NCI-H1105 (cell line): ENCODE measurements at regions not wholly inside any gene's neighbourhood (a gene's known extent, or its start where the extent isn't known, plus 50 kb on each side); places are given as distances from the start of the nearest gene placed in this dataset.
"Not testable (repeated sequence)": the region's sequence is repeated elsewhere in the genome, so short reads cannot be mapped to it uniquely, and the experiment has no call there.

ENCODE experiments used
- DNase-seq: peaks from one replicate; lab custom pipeline; 2025; lab: John Stamatoyannopoulos, UW

DNA sequence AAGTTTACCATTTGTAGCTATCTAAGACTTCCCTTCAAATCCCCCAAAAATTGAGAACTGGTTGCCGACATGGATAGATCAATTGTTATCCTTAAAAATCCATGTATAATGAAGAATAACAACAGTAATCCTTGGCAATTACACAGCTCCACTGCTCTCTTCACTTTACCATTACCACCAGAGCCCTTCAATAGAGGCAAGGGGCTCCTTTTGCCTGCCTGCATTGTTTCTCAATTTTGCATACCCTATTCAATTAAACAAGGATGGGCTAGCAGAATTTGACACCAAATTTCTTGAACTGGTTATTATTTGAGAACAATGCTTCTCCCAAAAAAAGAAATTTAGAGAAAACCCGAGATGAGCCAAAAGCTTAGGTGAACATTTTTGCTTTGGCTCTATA is 387.8 kb upstream of the PKN2 start:
- DNase-seq: no peak

DNA sequence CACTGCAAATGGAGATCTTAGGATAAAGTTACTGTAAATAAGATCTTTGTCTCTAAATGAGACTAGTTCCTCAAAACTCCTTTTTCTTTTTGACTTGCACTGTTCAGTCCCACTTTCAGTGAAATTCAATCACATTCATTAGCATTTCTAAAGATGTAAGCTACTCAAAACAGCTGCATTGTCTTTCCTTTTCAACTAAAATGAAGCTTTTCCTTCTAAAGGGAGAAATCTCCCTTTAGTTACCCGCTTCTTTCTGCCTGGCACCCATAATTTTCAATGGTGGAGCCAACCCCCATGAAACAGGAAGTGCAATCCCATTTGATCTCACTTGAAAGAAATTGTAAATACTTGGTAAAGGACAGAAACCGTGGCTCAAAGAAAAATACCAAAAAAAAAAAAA is 387.4 kb upstream of the PKN2 start:
- no peak for DNase-seq

DNA sequence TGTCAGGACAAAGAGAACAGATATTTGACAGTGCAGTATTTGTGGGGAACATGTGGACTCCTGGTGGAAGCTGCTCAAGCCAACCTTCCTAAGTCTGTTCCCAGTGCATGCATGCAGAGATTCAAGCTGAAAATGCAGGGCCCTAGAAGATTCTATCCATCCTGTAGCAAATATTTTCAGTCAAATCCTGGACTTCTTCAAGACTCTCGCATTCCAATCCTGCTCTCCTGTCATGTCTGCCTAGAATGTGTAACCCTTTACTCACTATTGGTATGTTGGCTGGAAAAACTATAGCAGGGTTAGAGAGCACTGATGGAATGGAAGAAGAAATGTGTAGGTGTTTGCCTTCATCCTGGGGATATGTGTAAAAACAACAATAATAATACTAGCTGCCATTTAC is 385.6 kb upstream of the PKN2 start:
- DNase-seq: no peak

DNA sequence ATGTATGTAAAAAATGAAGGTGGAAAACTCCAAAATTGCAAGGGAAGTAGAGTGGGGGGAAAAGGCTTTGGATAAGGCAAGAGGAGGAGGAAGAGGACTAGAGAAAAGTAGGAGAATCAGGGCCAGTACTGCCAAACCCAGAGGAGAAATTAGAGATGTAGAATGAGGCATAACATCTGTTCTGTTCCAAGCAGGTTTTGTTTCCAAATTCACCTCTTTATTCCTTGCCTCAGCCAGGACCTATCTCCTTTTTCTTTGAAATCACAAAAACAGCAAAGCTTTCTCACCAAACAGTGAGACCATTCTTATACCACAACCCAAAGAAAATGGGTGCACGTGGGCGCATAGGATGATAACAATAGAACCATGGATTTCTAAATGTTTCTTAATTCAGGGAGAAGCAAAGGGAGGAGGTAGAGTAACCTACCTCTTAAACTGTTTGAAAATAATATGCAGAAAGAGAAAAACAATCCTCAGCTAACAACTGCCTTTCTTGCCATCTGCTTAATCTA is 383.3 kb upstream of the PKN2 start:
- DNase-seq: no peak

DNA sequence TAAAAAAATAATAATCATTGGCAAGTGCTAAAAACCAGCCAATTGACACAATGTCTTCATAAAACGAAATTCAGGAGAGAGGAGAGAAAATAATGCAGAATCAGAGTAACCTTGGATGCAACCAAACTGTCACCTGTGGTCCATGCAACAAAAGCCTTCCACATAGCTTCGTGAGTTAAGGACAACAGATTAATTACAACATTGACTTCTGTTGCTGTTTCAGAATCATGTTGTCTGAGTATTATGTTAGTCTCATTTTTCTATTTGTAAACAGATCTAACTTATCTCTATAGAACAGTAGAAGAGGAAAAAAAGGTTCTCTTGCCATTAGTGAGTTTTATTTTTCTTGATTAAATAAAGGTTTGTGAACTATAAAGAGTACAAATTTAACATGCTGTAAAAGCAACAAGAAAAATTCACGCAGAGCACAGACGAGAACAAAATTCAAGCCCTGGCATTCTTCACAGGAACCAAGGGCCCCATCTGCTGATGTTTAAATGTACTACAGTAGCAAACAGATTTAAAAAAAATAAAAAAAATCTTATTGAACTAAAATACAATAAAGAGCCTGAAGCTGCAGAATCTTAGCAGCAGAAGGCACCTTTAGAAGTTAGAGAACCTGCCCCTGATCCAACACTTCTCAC is 381.1 kb upstream of the PKN2 start:
- peak; percentile 4 for DNase-seq

DNA sequence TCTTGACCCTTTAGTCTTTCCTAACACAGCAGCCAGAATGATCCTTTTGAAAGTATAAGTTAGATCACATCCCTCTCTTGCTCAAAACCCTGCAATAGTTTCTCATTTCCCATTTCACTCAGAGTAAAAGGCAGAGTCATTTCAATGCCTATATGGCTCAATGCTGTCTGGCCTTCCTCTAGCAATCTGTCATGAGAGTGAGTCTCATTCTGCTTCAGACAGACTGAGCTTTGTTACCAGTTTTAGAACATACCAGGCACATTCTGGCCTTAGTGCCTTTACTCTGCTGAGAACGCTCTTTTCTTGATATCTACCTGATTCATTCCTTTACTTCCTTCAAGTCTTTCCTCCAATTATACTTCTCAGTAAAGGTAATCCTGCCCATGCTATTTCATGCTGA is 372.8 kb upstream of the PKN2 start:
- DNase-seq: no peak

DNA sequence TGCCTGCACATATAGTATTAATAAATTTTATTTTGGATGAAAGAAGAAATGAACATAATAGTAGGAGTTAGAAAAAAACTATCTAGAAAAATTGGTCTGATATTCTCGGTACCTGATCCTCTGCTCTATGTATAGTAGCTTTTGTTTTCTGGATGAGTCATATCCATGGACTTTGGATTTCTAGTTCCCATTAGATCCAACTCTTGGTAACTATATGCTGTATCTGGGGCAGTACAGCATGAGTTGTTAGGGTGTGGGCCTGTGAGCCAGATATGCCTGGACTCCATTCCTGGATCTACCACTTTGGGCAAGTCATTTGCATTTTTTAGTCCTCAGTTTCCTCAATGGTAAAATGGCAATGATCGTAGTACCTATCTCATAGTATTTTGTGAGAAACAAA is 372.2 kb upstream of the PKN2 start:
- no peak for DNase-seq

DNA sequence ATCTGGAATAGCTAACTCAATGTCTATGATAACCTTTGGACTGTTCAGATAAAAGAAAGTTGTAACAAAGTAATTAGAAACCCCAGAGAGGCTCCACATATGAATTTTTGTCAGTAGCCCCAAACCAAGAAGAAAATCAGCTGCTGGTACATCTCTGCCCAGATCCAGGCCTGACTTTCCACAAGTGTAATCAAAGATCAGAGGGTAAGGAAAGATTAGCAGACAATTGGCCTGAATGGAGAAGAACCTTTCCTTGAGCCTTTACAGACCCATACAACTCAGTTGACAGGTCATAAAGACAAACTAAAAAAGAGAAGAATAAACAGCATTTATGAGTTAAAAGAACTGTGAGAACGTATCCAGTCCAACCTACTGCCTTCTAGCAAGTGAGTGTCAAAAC is 366.7 kb upstream of the PKN2 start:
- DNase-seq: no peak

DNA sequence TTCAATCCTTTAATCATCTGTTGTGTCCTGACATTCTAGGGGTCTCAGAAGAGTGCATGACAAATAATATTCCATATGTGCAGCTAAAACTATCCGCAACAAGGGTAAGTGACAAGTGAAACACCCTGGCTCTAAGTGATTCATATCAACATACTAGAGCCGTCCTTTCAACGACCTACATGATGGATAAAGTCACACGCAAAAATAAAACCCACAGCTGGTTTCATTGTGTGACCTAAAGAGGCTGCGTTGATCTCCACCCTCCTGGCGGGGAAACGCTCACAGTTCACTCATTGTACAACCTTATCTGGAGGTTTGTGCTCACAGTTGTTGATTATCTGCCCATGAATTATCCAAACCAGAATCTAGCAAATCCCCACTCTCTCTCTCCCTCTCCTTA is 365.3 kb upstream of the PKN2 start:
- no peak for DNase-seq

DNA sequence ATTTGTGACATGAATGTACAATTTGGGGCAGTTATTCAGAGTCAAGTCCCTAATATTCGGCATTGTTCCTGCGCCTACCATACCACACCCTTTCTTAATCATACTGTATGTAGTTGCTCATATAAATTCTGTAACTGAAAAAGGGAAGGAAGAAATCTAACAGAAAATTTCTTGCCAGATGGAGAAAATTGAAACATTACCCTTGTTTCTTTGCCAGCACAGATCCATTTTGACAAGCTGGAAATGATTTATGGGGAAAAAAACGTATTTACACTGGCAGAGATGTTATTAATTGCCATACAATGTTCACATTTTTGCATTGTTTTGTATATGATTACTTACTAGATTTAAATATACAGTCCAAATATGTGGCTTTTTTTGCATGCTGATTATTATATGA is 363.8 kb upstream of the PKN2 start:
- no peak for DNase-seq

DNA sequence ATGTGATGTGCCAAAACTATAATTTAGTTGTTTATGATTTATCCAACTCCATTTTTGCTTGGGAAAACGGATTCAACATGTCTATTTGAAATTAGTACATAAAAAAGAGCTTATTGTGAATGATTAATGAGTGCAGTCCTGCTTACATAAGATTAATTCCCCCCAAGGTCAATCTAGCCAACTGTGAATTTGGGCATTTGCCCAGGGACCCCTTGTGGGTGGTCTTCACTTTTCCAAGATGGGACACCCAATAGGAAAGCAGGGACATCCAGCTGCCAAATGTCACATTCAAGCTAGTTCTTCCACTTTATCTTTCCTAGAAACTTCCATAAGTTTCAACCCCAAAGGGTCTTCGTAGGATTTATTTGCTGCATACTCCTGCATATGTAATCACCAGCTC is 362.4 kb upstream of the PKN2 start:
- DNase-seq: no peak

DNA sequence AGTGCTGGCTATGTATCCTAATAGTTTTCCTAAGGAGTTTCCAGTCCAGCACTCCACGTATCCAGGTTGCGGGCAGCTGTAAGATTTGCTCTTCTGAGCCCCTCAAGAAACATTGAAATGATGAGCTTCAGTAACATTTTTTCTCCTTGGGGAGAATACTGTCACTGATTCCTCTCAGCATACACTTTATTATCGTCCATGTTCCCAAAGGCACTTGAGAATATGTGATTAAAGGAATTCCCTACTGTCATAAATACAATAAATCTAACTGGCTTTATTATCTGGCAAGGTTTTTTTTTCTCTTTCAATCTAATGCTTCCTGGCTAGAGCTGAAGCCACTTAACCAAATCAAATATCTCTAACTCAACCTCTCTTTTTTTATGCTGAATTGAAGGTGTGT is 359.2 kb upstream of the PKN2 start:
- no peak for DNase-seq

DNA sequence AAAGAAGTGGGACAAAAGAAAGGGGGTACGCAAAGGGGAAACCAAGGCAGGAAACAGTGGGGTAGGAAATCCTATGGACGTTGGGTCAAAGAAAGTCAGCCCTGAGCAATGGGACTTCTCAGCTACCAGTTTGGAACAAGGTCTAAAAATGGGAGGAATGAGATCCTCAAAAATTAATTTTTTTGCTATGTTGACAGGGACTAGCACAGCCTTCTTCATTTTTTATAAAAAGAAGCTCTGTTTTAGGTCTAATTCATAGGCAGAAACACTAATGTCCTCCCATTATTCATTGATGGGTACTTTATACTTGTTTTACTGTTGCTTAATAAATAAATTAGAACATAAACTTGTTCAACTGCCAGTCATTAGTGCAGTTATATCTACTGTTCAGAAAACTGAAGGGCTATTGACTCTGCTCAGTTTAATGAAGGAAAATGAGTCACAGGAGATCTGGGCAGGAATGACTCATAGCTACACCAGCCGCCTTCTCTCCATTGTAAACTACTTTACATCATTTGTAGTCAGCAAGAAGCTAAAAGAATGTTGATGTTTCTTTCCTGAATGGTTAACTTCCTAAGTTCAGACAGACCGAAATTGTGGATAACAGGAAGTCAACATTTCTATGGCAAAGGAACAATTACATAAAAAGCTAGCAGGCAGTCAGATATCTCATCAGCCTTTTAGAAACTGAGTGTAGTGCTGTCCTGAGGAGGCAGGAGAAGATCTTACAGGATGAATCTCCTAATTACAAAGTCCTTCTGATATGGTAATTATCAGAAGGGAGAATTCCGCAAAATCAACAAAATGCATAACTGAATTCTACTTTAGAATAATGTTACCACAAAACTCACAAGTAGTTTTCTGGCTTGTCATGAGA is 356.4 kb upstream of the PKN2 start:
- no peak for DNase-seq

DNA sequence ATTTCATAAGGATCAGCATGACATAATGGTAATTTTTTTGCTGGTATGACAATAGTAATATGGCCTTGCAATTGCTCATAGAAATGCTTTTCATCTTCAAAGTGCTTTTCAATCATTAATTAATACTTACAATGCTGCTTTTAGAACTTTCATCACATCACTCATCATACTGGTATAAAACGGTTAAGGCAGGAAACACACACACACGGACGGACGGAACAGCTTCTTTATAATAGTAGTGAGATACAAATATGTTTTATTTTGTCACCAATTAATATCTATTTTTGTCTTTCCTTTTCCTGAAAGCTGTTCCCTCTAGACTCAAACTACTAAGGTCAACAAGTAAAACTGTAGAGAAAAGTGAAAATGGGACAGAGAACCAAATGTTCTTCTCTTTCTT is 353.9 kb upstream of the PKN2 start:
- no peak for DNase-seq

DNA sequence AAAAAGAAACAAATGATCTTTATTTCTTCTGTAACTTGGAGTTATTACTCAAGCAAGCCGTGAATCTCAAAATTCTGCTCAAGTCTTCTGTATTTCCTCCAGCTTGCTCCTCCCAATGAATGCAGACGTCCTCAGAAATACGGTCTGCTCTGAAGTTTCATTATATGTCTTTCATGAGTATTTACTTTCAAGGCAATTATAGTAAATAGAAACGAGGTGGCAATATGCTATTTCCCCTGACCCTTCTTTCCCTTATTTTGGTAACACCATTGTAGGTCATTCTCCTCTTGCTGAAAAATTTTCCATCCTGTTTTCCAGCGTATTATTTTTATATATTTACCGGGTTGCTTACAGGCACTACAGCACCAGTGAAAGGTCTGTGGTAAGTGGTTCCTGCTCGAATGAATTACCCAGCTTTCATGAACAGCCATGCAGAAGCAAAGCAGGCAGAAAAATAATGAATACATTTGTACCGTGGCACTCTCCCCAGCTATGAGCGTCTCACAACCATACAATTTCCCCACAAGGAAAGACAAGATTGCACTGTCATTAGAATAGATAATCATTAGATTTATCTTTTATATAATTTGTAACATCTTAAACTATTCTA is 350.9 kb upstream of the PKN2 start:
- DNase-seq: no peak

DNA sequence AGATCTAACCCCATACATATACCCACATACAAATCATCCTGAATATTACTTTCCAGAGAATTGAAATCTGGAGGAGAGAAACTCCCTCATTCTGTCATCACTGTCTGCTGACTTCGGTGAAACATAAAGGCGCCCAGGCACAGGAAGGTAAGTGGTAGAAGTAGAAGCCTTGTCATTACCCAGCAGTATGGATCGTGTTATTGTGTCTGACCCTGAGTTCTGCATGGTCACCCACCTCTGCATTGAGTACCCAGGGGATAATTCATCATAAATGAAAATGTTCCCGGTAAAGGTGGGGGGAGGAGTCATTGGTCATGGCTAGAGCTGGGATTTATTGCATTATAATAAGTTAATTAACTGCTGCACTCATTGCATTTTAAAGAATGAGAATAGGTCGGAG is 342.6 kb upstream of the PKN2 start:
- peak; percentile 50 for DNase-seq

DNA sequence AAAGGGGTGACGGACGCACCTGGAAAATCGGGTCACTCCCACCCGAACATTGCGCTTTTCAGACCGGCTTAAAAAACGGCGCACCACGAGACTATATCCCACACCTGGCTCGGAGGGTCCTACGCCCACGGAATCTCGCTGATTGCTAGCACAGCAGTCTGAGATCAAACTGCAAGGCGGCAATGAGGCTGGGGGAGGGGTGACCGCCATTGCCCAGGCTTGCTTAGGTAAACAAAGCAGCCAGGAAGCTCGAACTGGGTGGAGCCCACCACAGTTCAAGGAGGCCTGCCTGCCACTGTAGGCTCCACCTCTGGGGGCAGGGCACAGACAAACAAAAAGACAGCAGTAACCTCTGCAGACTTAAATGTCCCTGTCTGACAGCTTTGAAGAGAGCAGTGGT is 342.0 kb upstream of the PKN2 start:
- DNase-seq: not testable (repeated sequence)

DNA sequence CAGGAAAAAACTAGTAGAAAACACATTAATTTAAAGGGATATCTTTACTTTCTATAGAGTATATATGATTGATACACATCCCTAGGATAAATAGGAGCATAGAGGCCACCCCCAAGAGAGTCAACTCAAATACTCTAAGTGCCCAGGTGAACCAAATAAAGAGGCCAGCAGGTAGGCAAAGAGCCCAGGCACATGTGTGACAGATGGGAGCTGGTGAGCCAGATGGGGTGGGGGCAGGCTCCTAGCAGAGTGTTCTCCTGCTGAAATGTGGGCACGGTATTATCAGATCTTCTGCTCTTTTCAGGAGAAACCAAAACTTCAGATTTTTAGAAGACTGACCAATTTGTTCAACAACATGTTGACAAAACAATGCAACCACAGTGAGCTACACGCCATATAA is 333.4 kb upstream of the PKN2 start:
- no peak for DNase-seq

DNA sequence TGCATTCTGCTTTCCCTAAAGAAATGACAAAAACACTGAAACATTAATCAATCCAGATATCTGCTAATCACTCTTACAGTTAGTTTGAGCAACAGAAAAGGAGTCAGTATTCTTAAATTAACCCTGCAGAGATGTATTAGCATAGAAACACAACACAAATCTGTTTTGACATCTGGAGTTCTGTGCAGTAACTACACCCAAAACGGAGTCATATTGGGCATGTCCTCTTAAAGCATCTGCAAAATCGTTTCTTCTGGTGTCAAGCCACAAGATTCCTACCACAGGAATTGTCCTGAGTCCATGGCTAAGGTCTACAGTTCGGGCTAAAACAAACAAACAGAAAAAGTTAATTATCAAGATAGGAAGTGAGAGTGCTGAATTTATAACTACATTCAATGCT is 332.1 kb upstream of the PKN2 start:
- no peak for DNase-seq

DNA sequence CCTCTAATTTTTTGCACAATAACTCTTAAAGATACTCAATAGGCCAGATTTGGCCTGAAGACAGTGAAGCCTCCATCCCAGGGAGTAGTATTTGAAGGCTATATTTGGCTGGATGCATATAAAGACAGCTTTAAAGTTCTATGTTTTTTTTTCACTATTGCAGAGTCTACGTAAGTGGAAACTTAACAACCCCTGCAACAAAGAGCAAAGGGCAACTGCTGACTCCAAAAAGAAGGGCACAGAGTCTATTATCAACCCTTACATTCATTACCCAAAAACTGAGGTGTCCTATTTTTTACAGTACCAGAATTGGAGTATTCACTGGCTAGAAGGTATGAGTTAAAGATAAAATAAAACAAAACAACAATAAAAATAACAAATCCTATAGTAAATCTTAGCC is 329.8 kb upstream of the PKN2 start:
- no peak for DNase-seq

DNA sequence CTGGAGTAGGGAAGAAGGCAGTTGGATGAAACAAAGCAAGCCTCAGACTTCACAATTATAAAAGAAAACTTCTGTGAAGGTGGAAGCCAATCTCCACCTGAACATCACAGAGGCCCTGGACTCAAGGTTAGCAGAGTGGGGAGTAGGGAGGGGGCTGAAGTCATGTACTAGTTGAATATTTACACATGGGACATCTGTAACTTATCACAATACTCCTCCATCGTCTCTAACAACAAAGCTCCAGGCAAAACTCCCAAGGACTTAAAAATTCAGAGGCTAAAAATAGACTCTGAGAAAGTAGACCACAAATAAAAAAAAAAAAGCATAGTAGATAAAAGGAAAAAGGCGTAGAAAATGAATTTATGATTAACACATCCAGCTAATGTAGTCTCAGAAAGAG is 326.3 kb upstream of the PKN2 start:
- DNase-seq: no peak

DNA sequence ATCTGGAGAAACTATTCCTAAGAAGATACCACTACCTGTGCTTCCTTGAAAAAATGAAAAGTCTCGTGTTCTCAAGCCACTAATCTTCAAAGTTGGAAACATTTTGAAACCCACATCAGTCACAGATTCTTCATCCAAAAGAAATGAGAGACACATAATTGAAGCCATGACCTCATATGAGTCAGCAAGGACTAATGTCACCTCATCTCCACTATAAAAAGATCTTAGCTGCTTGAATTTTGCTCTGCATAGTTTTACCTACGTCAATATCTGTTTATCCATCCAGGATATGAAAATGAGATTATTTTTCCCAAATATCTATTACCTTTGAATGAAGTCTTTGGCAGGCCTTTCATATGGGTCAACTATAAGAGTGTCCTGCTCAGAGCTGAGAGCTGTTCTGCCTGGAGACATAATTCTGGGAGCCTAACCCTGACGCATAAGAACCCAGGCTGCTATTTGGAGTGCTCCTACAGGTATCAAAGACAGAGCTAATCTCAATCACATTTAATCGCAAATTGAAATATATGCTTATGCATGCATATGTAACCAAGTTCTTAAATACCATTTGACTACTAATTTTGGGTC is 312.5 kb upstream of the PKN2 start:
- no peak for DNase-seq

DNA sequence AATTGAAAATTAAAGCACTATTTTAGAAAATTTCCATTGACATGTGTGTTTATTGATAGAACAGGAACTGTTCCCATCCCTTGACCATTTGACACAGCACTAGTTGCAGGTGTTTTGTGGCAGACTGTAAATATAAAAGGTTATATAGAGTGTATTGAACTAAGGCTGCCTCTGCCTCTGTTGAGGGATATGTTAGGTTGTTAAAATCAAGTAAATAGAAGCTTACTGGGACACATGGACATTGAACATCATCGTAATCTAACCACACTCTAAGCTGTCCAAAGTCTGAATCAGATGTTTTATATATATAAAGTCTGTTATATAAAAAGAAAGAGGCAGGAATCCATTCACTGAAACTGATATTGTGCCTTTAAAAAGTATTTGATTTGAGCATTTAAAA is 308.1 kb upstream of the PKN2 start:
- DNase-seq: no peak
